ENCODE measurements at regions not wholly inside any gene's neighbourhood (a gene's known extent, or its start where the extent isn't known, plus 50 kb on each side); places are given as distances from the start of the nearest gene placed in this dataset.

GRCh38 chr15:70185251-70185711 is 87.6 kb upstream of the TLE3 start:
- TF ChIP-seq, protein P1, sequence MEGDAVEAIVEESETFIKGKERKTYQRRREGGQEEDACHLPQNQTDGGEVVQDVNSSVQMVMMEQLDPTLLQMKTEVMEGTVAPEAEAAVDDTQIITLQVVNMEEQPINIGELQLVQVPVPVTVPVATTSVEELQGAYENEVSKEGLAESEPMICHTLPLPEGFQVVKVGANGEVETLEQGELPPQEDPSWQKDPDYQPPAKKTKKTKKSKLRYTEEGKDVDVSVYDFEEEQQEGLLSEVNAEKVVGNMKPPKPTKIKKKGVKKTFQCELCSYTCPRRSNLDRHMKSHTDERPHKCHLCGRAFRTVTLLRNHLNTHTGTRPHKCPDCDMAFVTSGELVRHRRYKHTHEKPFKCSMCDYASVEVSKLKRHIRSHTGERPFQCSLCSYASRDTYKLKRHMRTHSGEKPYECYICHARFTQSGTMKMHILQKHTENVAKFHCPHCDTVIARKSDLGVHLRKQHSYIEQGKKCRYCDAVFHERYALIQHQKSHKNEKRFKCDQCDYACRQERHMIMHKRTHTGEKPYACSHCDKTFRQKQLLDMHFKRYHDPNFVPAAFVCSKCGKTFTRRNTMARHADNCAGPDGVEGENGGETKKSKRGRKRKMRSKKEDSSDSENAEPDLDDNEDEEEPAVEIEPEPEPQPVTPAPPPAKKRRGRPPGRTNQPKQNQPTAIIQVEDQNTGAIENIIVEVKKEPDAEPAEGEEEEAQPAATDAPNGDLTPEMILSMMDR (IDR thresholded peaks at IDR 0.05), result no peak
- no peak for TF ChIP-seq POLR2A (IDR thresholded peaks at IDR 0.05)
